Hypothalamus (tissue), 51 donors: ENCODE measurements at regions not wholly inside any gene's neighbourhood (a gene's known extent, or its start where the extent isn't known, plus 50 kb on each side); places are given as distances from the start of the nearest gene placed in this dataset.

Experiments used
- DNase-seq, 51 donors: peaks; one replicate each; lab custom pipeline; 2025; lab: John Stamatoyannopoulos, UW

DNA sequence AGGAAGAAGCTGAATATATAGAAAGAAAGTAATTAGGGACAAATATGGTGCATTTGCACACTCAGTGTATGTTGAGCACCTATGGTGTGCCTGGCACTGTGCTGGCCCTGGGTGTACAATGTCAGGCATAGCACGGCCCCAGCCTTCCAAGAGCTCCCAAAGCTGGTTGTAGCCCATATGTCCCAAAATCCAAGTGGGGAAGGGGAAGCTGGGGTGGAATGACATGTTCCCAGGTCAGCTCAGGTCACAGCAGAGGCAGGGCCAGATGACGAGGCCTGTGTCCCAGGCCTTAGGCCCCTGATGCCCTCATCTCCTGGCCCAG, 170.0 kb downstream of the VEGFA start:
- DNase-seq: no peak

GRCh38 chr6:43939281-43940070, 169.5 kb downstream of the VEGFA start:
- DNase-seq: no peak

DNA sequence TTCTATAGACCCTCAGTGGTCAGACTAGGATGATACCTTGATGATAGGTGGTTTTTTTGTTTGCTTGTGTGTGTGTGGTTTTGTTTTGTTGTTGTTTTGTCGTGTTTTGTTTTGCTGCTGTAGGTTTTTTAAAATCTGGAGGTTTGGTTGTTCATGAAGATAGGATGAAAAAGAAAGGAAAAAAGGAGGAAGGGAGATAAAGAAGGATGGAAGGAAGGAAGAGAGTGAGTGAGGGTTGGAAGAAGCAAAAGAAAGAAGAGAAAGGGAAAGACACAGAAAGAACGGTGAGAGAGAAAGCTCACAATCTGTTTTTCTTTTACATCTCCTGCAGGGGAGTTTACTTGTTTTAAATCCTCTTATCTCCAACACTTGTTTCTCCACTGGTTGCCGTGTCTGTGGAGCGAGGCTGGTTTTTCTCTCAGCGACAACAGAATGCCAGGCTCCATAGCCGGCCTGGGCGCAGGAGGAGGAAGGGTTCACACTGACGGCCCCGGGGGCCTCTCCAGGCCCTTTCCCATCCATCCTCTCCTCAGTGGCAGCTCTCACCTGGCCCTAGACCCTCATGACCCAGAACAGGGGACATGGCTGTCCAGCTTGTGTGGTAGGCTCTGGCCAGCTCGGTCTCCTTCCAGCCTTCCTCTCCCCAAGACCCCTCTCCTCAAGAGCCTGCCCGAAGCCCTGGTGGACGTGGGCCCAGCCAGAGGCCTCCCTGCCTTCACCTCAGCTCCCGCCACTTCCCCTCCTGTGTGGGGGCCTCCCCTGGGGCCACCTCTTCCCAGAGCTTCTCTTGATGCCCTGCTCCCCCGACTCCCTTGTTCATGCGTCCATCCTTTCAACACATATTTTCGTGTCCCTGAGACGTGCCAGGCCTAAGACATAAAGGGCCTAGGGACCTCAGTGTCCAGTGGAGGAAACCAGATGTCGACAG, 168.4 kb downstream of the VEGFA start:
- no peak for DNase-seq

DNA sequence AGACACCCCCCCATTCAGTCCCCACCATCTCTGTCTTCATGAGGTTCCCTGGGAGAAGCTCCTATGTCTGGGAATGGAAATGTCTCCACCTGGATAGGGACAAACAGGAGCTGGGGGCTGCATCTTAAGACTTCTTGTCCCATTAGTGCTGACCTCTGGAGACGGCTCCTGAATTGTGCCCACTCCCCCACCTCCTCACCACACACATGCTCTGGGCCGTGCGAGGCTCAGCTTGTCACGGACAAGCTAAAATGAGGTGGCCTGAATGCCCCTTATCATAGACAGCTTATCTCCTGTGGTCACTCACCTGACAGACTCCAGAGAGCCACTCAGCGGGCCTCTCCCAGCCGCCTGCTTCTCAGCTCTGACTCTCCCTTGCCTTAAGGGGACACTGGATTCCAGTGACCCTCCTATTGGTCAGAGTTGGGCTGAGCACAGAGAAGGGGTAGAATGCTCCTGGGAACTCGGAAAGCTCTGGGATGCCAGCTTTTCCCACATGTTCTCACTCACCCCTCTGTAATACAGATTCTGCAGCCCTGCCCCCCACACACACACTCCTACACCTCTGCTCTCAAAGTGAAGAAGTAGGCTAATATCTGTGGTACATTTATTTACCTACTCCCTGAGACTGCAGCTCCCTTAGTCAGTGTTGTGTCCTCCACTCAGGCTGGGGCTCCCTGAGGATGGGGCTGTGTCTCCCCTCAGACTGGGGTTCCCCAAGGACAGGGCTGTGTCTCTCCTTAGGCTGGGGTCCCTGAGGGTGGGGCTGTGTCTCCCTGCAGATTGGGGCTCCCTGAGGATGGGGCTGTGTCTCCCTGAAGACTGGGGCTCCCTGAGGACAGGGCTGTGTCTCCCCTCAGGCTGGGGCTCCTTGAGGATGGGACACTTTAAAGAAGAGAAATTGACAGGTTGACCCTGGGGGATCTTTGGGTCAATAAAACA, 167.5 kb downstream of the VEGFA start:
- no peak for DNase-seq

DNA sequence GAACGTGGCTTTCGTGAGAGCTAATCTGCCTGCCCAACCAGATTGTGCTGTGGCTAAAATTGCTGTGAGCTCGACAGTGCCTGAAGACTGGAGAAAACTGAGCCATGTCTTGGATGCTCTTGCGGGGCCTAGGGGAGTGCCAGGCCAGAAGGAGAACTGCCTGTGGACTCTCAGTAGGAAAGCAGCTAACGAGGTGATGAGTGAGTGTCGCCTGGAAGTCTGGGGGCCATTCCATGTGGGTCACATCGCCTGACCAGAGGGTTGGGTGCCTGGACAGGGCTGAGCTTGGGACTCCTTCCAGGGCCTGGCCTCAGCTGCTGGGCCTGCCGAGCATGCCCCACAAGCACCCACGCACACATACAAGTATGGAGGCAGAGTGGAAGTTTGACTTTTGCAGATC, 166.5 kb downstream of the VEGFA start:
- no peak for DNase-seq

DNA sequence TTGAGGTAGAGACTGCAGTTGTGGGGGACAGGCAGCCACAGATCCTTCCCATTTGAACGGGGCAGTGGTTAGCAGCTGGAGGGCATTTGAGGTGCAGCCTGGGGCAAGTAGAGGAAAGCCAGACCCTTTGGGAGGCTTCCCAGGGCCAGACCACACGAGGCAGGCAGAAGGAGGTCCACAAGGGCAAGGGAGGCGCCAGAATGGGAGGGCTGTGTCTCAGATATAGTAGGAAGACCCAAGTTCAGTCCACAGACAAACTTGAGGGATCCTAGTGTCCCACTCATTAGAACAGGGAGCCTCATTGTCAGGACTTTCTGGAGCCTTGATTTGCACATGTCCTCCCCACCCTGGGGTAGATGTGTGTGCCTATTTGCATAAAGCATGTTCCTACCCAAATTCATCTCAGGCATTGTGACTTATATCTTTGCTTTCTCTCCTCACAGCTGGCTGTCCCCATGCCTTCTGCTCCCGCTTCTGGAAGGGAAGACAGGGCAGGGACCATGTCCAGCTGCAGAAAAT, 166.0 kb downstream of the VEGFA start:
- no peak for DNase-seq

DNA sequence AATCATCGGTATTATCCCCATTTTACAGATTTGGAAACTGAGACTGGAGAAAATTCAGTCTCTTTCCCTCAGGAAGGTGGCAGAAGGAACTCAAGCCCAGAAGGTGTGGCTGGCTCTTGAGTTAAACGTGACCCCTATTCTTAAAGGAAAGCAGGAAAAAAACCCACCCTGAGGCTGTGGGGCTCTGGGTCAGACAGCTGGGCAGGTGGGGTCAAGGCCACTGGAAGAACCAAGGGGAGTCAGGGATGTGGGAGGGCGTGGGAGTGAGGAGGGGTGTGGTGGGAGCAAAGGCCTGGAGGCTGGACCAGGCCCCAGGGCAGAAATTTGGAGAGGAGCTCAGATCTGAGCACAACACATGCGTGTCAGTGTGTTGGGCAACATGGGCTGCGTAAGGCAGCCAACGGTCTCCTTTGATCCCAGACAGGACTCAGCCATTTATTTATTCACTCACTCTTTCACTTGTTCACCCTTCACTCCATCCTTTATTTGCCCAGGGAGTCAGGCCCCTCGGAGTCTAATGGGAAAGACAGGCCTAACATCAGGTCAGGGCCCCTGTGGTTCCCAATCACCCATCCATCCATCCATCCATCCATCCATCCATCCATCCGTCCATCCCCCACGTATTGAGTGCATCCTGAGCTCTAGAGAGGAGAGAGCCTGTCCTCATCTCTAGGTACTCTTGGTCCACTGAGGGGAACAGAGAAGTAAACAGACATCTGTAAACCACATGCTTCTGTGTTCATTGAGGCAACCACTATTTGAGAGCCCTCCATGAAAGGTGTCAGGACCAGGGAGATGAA, 165.0 kb downstream of the VEGFA start:
- no peak for DNase-seq

DNA sequence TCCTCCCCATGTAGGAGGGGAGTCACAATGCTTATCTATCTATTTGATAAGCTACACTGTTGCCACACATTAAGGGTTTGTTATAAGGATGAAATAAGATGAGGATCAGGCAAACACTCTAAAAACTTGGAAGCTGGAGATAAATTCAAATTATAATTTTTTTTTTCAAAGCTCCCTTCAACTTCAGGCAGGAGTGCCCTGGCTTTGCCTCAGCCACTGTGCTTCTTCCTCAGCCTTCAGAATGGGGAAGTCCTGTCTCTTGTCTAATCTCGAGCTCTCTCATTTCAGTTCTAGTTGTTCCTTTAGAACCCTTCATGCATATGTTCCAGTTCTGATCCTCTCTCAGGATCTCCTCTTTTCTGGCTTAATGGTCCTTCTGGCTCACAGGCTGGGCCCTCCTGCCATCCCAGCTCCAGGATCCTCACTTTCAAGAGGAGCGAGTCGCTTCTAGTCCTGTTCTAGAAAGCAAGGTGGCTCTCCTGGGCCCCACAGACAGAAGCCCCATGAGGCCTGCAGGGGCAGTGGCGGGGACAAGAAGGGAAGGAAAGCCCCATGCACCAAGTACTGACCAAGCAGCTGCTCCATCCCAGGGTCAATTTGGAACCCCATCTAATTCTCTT, 164.3 kb downstream of the VEGFA start:
- DNase-seq: no peak

DNA sequence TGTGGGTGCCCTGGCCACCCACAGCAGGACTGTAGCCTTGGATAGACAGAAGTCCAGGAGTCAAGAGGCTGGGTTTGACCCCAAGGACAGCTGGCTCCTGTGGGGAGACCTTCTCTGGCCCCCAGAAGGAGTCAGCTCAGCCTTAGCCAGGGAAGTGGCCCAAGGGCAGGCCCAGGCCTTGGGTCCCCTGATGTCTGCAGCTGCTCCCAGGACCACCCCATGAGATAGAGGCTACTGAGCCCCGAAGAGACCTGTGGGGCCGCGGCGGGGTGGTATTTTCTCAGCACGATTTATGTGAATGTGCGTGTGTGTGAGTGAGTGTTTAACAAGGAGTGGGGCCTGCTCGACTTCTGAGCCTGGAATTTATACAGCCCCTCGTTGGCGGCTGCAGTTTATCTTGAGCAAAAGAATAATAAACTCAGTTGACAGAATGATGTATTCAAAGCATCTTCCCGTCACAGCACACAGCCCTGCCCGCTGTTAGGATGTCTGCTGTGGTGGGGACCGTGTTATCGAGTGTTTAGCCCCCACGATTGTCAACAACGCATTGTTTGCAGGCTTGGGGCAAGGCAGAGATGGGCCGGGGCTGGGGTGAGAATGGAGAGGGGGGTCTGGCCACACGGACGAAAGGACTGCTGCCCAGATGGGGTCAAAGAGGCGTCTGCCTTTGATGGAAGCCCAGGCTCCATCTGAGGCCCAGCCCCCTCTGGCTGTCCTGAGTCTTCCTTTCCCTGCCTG, 163.3 kb downstream of the VEGFA start:
- no peak for DNase-seq

DNA sequence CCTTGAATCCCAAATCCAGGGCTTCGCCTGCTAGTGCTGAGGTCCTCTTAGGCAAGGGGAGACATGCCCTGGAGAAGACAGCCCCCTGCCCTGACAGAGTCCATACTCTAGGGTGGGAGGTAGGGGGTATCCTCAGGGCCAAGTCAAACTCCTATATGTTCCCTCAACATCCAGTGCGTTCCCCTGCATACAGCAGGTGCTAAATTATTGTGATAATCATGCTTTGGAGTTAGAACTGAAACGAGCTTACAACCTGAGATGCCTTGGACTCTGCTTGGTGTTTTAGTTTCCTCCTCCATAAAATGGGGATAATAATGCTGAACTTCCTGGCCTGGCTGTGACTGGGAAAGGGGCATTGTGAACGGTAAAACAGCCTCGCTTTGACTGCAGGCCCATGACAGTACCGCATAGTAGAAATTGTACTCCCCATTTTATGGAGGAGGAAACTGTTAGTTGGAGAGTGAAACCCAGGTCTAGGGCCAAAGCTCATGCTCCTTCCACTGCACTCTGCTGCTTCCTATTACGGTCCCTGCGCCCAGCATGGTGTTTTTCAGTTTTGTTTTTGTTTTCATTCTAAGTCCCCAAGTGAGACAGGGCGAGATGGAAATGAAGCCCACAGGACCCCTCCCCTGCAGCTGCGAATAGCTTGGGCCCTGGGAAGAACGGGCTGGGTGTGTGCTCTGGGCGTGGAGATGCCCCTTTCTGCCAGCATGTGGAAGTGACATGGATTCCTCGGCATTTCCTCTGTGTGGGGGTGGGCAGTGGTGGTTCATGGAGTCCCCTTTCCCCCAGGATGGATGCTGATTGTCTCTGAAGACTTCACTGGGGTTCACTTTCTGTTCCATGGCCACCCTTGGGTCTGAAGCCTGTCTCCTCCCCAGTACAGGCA, 162.5 kb downstream of the VEGFA start:
- no peak for DNase-seq

DNA sequence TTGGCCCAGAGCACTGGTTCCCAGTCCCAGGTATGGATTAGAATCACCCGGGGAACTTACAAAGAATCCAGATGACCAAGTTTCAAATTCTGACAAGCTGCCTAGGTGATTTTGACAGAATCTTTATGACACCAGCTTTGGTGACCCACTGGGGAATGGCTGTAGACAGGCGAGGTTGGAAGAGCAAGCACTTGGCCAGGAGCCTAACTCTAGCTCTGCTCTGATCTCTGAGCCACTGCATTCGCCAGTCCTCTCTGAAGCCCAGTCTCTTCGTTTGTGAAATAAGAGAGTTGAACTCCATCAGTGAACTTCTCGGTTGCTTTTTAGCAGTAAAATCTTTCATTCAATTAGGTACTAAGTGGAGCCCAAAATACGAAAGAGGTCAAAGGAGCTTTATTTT, 161.2 kb downstream of the VEGFA start:
- no peak for DNase-seq

DNA sequence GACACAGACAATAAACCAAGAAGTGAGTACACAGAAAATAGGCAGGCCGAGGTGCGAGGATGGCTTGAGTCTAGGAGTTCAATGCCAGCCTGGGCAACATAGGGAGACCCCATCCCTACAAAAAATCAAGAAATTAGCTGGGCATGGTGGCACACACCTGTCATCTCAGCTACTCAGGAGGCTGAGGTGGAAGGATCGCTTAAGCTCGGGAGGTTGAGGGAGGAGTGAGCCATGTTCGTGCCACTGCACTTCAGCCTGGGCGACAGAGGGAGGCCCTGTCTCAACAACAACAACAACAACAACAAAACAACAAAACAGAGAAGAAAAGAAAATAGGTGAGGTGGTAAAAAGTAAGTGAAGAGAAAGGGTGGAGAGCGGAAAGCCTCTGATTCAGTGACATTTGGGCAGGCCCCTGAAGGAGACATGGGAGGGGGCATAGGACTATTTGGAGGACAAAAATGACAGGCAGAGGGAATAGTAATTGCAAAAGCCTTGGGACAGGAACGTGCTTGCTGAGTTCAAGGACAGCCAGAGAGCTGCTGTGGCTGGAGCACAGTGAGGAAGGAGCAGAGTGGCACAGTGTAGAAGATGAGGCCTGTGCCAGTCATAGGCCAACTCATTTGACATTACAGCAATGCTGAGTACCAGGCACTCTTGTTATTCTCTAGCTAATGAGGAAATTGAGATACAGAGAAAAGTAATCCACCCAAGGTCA, 160.6 kb downstream of the VEGFA start:
- no peak for DNase-seq

GRCh38 chr6:43929511-43929910, 159.5 kb downstream of the VEGFA start:
- DNase-seq: no peak

- no peak for DNase-seq
These were observed 157.7 kb downstream of the VEGFA start for GRCh38 chr6:43927532-43928210.

DNA sequence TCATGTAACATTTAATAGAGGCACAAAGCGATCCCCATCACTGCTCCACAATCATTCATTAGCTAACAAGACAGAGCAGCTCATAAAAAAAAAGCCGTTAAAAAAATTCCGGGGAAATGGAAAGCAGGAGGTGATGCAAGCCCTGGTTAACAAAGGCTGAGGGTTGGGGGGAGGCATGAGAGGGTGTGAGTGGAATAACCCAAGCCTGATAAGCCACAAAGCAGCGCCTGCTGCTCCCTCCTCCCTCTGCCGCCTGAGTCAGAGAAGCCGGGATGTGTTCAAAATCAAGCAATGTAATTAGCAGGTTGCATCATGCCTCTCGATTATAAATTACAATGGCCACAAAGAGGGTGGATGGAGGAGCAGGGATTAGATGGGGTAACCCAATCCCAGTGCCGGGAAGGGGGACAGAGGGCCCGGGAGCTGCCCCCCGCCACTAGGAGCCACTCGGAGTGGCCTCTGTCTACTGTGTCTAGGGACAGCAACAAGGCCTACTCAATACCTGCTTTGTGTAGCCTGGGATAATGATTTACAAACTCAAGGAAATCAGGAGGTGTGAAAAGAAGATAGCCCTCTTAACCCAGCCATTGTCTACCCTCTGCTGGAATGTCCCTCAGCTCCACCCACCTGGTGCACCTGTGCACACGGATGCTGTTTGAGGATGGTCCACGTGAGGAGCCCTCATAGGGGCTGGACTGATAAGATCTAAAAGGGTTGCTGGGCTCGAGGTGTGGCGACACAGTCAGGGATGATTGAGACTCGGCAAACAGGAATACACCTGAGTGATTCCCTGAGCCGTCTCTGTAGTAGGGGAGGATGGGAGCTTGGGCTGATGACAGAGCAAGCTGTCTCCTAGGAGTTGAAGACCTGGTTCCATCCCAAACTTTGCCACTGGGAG, 156.9 kb downstream of the VEGFA start:
- DNase-seq: peak in 11 of 51 donors; percentile 4 to 49 (median 19)
